HG03039 (cell line): ENCODE measurements at regions not wholly inside any gene's neighbourhood (a gene's known extent, or its start where the extent isn't known, plus 50 kb on each side); places are given as distances from the start of the nearest gene placed in this dataset.

Source experiments
- ATAC-seq: cut with Tn5 transposase; IDR thresholded peaks from one replicate; pipeline ENCODE4 v1.9.1; 2021; ENCODE audit warnings: mild to moderate bottlenecking, moderate library complexity; ENCODE audit not compliant: unreplicated experiment

DNA sequence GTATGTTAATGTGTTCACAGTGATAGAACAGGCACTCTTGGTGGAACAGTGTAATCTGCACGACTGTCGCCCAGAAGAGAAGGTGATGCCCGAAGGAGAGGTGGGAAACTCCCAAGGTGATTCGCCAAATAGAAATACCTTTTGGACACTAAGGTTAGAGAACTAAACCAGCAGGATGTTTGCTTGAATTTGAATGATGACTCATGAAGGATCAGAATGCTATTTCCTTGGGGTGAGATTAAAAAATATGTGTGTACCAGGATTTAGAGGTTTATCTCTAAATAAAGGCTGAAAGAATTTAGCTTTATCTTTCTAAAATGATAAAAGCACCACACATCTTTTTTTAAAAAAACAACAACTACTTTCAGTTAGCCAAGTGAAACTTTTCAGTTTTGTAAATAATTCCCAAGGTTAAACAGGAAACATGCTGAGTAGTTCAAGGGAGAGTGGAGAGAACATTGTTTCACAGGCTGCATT lies 297.4 kb upstream of the TAS2R1 start:
- ATAC-seq, result no peak

DNA sequence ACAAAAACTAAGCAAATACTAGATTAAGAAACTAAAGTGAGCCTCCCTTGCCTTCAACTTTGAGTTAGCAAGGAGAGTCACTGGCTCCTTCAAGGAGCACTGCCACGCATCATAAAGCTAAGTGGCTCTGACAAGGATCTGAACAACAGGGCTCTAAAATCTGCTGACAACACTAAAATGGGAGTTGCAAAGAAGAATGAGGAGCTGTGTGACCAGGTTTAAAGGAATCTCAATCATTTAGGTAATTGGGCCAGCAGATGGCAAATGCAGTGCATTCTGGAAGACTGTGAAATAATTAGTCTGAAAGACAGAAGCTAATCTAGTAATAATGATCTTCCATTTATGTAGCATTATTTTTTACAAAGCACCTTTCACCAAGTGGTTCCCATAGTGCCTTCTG lies 297.0 kb upstream of the TAS2R1 start:
- no peak for ATAC-seq

DNA sequence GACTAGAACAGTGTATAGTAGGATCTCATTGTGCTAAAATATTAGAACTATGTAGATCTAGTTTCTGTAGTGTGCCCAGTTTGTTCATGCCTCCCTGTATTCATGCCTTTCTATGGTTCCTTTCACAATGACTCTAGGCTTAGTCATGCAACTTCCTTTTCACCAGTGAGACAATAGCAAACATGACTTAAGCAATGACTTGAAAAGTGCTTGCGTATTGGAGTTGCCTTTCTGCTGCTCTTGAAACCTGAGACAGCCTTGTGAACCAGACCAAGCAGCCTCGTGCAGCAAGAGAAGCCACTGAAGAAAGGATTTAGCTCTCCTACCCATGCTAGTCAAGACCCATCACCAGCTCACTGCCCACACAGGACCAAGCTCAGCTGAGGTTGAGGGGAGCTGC lies 294.5 kb upstream of the TAS2R1 start:
- ATAC-seq, result peak; percentile 64

DNA sequence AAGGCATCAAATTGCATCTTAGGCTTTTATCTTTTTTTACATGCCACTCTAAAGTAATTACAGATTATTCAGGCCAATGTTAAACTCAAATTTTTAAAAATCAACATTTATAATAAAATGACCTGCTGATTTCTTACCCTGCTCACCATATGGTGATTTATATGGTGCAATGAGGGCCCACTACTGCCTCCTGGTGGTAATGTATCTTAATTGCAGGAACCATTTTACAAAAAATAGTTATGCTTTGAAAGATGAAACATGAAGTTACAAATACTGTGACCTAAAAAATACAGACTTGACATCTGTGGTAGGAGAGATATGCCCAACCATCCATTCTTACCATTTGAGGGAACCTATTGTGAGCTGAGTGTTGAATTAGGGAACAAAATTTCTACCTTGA lies 292.6 kb upstream of the TAS2R1 start:
- ATAC-seq, result no peak

DNA sequence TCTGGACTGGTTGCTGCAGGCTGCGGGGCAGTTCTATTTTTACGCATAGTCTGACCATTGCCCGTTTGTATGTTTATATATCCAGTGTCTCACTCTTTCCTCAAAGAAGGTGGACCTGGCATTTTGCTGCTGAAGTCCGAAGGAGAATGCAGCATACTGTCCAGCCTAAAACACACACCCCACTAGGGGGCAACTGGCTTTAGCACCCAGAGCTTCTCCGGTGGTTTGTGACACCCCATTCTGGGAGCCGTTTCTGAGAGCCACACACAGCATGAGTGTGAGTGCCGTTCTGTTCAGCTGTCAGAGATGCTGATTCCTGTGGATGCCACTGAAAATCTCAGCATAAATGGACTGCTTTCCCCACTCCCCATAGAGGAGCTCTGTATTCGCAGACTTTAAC lies 290.5 kb upstream of the TAS2R1 start:
- no peak for ATAC-seq

DNA sequence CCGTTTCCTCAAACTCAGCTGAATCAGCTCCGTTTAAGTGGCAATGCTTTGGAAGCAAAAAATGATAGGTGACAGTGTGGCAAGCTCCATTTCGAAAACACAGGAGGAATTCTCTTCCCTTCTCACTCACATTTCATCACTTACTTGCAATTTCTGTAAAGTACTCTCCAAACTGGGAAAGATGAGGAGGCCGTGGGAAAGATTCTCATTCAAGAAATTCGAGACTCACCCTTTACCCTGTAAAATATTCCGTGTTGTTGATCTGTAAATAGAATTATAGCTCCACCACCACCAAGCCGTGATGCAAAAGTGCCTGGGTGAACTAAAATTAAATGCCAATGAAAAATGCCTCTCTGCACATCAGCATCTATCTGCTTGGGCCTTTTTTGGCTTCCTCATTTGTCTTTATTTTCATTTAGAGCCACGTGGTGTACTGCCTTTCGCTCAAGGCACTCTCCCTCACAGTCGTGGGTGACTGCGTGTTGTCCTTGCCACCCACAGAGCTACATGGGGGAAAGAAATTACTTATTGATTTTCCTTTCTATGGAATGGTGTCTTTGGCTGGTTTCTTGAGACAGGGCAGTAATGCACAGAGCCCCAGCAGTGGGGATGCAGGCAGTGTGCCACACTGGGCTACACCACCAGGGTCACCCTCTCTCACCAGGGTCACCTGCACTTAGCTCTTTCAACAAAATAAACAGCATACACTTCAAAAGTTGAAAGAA lies 289.3 kb upstream of the TAS2R1 start:
- no peak for ATAC-seq

DNA sequence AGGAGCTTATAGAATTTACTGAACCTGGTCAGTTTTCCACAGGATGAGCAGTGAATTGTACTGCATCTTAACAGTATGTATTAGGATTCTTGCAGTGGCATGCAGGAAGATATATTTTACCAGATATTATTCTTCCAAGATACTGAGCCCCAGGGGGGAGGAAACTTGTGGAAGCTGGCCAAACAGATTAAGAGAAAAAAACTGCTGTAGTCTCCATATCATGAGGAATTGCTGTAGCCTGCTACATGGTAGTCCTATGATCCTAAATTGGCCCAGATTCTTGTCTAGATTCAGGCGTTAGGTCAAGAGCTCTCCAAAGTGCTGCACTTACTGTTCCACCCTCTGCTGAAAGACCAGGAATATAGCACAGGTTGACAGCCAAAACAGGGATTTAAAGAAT lies 275.5 kb upstream of the TAS2R1 start:
- ATAC-seq, result no peak

DNA sequence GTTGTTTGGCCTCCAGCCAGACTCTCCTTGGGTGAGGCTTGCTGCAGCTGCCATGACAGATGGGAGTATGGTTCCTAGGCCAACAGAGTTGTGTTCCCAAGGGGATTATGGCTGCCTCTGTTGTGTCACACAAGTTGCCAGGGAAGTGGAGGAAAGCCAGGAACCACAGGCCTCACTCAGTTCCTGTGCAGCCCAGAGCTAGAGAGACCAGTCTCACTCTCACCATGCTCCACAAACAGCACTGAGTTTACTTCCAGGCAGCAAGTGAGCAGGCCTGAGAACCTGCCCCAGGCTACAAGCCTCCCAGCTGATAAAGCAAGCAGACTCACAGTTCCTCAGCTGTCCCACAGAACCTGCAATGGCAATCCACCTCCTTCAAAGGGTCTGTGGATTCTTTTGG lies 273.6 kb upstream of the TAS2R1 start:
- ATAC-seq, result no peak

DNA sequence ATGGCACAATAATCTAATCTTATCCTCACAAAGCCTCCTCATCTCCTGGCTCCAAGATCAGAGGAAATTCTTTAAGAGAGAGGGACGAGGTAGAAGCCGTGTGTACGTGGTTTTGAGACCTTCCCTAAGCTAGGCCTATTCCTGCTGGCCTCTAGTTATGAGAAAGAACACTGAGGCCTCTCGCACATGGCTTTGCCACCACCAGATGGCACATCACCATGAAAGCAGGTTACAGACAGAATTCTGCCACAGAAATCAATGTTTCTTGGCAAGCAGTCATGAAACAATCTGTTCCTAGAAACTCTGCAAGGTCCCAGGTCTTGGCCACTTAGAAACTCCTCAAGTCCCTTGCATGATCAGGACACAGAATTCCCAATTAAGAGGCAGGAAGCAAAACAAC lies 268.2 kb upstream of the TAS2R1 start:
- ATAC-seq, result no peak

DNA sequence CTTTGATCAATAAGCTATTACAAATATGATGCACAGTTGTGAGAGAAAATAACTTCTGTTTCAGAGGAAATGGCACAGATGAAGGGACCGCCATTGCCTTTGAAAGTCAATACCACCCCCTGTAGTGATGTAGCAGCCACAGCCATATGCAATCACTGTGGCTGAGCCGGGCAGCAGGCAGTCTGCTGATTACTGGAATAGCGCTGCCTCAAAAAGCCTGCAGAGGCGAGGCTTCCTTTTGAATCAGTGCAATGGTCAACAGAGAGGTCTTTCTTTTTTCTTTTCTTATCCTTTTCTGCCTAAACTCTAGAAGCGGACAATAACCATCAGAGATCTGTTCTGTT lies 265.1 kb upstream of the TAS2R1 start:
- ATAC-seq, result no peak

DNA sequence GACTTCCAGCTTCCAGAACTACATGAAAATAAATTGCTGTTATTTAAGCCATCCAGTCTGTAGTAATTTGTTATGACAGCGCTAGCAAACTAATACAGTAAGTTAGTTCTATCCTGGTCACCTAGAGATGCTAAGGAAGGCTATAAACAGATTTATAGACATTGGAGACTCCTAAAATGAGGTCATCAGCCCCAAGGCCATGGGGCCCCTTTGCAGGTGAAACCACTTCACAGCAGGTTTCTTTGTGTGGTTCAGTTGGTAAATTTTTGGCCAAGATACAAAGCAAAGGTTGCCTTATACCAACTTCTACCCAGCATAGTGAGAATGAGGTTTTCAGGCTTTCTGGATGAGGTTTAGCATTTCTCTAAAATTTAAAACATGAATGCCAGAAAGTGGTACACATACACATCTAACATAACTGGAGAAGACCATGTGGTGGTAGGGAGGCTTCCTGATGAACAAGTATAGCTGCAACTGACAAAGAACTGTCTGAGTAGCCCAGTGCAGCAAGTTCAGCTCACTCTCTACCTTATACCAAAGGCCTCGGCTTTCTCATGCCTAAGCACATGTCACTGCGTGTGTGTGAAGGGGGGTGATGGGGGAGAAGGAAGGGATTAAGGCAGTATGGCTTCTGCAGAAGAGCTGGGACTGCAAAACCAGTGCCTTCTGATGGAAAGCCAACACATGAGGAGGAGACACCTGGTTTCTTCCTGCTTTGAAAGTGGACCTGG lies 264.6 kb upstream of the TAS2R1 start:
- no peak for ATAC-seq

DNA sequence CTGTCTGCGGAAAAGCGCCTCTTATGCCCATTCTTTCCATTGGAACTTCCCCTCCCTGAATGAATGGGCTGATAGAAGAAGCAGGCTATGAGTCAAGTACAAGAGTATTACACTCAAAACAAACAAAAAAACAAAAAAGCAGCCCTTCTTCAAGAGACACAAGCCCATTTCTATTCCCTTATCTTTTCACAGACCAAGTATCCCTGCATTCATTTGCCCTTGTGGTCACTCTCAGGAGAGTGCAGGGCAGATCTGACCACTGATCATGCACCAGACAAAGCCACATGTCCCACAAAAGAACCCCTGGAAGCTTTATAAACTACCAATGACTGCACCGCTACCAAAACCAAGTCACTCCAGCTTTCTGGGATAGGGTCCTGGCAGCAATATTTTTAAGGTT lies 262.5 kb upstream of the TAS2R1 start:
- ATAC-seq, result no peak

DNA sequence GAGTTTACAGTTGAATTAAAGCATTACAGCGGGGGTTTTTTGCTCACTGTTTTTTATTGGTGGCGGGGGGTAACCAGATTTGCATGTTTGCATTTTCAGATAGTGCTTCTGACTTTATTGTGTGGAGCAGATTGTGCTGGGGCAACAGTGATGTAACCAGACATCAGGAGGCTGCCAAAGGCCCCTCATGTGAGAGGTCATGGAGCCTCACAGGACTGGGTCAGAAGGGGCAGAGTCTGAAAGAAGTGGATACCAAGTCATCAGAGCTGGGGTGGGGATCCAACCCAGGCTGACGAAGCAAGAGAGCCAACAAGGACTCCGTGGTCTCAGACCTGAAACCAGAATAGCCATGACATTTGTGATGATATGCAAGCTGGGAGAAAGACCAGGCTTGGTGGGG lies 259.4 kb upstream of the TAS2R1 start:
- ATAC-seq, result no peak

DNA sequence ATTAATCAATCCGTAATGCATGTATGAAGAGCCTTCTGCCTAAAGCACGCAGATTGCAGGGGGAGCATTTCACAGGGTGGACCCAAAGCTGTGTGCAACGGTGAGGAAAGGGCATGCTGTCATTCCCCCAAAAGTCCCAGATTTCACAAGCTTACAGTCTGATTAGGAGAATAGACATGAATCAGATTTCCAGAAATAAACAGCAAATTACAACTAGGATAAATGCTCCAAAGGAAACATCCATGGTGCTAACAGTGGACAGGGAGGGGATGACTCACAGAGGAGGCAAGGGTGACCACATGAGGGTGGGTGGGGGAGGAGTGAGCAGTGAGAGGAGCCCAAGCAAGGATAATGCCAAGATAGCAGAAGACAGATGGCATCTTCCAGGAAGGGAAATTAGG lies 258.4 kb upstream of the TAS2R1 start:
- no peak for ATAC-seq

DNA sequence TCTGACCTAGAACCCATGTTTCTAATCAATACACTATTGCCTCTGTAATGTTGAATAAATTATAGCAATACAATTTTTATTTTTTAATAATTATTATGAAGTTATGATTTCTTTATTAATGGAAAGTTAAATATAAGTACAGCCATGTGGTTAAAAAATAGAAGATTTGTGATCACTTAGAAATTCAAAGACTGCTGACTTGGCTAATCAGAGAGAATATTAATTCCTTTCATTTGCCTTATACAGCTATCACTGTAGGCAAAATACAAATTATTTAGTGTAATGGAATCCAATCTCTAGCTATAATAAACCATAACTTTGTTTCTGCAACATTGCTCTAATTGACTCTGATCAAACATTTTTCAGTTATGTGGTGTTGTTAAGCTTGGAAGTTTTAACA lies 255.0 kb upstream of the TAS2R1 start:
- no peak for ATAC-seq

DNA sequence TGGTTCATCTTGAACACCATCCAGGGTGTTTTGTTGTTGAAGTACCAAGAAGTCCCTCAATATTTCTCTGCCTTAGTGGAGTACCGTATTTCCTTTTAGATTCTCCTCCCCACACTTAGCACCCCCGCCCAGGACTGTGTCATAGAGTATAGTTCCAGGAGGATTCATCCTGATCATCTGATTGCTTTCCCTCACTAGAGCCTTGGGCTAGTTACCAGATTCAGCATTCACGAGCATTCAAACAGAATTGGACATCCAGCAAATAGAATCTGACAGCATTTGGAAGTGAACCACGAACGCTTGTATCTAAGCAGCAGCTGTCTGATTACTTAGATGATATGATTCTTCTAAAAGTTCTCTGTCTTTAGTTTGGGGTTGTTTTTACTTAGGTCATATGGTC lies 248.1 kb upstream of the TAS2R1 start:
- ATAC-seq, result no peak

DNA sequence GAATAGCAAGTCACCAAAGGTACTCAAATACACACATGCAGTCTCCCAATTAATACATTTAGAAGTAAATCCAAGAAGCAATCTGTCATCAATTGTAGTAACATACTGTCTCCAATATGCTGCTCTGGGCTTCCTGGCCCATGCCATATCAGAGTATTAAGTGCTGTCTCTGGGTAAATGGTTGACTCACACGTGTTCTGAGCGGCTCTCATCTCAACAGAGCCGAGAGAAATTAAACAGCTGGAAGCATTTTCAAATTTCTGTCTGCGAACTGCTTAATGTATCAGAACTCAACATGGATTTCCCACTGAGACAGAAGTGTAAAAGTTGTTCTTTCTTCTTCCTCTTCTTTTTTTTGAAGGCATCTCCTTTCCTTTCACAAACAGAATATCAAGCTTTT lies 247.3 kb upstream of the TAS2R1 start:
- no peak for ATAC-seq

DNA sequence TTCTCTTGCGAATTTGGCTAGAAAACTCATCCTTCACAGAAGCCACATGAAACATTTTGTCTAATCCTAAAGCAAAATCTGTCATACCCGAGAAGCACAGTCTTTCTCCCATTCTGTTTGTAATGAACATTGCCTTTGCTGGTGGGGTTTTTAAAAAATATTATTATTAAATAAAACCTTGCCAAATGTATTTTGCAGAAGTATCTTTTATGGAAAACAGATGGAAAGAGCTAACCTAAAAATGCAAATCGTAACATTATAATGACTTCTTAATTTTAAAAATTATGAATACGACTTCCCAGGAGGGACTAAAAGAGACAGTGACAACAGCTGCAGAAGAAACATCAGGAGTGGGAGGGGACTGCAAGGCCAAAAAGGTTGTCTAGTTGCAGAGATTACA lies 246.3 kb upstream of the TAS2R1 start:
- no peak for ATAC-seq

DNA sequence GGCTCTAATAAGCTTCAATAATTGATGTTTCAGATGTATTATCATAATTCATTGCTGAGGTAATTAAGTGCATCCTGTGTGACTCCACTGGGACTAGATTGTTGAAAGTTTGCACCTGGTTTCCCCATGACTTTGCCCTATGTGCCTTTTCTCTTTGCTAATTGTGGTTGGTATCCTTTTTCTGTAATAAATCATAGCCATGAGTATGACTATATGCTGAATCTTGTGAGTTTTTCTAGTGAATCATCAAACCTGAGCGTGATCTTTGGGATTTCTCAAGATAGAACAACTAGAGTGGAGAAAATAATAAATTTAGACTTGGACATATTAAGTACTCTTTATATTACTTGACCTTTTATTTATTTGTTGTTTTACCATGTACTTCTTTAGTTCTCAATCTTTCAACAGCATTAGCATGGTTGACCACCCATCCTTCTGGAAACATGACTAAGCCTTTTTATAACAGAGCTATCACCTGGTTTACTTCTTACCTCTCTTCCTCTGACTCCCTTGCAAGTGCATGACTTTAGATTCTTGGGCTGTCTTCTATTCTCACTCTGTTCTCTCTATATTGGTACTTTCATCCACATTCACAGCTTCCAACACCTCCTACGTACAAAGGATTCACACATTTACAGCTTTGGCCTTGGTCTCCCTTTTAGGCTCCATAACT lies 239.6 kb upstream of the TAS2R1 start:
- ATAC-seq, result no peak

DNA sequence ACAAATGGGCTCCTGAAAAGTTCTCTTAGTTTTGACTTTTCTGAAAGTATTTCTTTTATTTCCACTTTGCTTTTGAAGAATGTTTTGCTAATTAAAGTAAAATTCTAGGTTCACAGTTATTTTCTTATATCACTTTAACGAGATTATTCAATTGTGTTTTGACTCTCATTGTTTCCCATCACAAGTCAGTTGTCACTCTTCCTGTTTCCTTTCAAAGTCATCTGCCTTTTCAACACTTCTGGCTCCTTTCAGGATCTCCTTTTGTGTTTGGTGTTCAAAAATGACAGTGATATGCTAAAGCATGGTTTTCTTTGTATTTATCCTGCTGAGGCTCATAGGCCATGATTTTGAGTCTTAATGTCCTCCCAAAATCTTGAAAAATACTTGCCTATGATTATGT lies 235.4 kb upstream of the TAS2R1 start:
- no peak for ATAC-seq

DNA sequence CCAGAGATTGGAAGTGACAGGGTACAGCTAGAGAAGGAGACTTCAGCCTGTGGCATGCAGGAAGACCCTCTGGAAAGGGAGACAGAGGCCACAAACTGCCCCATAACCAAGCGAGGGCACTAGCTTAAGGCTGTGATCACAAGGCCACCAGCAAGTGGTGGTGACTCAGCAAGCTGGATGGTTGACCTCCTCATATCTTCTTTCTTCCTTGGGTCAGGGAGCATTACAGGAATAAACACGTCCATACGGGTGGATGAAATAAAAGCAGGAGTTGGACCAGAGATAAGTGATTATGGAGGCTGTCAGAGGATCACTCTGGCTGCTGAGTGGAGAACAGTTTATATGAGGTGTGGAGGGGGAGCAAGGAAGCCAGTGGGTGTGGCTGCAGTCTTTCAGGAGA lies 234.6 kb upstream of the TAS2R1 start:
- no peak for ATAC-seq

DNA sequence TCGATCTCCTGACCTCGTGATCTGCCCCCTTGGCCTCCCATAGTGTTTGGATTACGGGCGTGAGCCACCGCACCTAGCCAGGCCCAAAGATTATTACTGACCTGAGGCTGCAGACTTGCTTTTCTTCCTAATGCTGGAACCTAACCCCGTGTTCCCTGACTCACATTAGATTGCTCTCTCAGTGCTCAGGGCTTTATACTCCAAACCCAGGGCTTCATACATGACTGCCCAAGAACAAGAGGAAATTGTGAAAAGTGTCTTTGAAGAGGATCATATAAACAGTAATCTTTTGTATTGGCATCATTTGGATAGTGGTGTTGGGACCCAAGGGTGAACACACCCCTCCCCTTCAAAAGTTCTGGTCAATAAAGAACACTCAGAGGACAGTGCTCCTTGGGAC lies 233.3 kb upstream of the TAS2R1 start:
- no peak for ATAC-seq
